Left forelimb (tissue), 1 donor: ENCODE measurements at regions not wholly inside any gene's neighbourhood (a gene's known extent, or its start where the extent isn't known, plus 50 kb on each side); places are given as distances from the start of the nearest gene placed in this dataset.
A peak's percentile ranks its signal among the peaks of the same experiment; 100 is the strongest.

Source experiments
- DNase-seq: peaks from one replicate; pipeline ENCODE4 v3.0.0-alpha.2; 2018; ENCODE audit warnings: low spot score

DNA sequence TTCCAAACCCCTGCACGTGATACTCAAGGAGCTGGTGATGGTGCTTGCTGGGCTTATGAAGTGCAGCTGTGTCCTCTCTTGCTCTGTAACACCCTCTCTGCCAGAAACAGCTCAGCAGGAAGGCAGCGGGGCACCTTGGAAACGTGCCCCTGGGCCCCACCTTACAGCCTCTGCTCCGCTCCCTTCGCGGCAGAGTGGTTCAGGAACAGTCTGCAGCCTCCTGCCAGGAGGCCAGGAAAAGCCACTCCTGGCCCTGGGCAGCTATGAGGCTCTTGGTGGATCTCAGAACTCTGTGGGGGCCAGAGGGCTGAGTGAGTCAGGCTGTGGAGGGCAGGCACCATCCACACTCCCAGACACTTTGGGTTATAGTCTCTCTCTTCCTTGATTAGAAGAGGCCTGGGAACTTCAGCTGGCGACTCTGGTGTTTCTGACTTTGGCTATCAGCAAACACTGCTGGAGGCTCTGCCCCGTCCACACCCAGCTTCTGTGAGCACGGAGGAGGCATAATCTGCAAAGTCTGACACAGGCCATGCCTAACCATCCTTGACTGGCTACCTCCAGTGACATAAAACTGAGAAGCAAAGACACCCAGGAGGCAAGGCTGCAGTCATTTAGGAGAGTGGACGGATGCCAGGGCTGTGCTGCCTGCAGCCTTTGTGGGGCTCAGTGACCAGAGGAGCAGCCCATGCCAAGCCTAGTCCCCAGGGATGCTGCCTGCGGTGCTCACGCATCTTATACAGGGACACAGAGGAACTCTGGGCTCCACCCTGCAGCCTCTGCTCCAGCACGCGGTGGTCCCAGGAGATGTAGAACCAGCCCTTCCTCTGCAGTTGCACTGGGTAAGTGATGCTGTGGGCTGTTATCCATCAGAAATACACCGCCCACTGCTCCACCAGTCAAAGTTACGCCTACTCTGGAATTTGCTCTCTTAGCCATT lies 65.3 kb downstream of the METRNL start:
- DNase-seq, result no peak

DNA sequence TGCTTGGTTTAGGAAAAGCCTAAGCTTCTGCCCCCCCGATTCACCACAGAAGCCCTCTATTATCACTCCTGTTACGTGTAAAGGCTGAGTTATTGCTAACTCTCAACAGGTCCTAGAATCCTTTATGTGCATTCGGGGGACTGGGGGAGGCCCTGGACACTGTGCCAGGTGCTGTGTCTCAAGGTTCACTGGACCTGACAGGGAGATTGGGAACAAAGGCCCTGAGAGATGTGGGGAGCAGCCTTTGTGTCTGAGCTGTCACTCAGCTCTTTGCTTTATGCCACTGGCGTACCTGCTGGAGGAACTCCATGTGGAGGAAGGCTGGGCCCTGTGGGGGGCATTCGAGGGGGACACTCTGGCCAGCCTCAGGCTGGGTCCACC lies 65.9 kb downstream of the METRNL start:
- no peak for DNase-seq

DNA sequence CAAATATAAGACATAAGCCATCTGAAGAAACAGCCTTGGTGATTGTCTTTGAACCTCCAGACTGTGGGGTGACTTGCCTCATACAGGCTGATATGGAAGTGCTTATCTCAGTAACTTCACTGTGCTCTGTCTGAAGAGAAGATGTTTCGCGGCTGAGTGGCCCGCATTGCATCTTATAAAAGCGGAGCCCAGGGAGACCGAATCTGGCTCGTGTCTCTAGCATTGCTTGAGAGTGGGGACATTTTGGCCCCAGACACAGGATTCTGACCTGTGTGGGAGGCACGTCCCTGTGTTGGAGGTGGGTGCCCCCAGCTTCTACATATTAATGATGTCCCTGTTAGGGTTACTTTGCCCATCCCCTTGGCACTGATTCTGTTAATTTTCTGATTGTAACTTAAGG lies 66.4 kb downstream of the METRNL start:
- no peak for DNase-seq

DNA sequence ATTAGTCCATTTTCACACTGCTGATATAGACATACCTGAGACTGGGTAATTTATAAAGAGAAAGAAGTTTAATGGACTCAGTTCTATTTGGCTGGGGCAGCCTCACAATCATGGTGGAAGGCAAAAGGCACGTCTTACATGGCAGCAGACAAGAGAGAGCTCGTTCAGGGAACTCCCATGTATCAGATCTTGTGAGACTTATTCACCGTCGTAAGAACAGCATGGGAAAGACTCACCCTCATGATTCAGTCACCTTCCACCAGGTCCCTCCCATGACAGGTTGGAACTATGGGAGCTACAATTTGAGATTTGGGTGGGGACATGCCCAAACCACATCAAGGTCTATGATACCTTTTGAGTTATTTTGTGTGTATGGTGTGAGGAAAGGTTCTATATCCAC lies 66.9 kb downstream of the METRNL start:
- DNase-seq, result no peak

DNA sequence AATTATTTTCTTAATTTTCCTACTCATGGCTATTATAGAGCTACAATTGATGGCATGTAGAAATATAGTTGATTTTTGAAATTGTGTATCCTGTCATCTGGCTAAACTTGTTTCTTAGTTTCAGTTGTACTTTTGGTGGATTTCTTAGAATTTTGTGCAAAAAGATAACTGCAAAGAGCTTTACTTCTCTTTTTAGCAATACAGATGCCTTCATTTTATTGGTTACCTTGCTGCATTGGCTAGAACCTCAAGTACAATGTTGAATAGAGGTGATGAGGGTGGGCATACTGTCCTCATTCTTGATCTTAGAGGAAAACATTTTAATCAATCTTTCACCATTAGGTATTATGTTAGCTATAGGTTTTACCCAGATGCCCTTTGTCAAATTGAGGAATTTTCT lies 67.9 kb downstream of the METRNL start:
- DNase-seq, result no peak

DNA sequence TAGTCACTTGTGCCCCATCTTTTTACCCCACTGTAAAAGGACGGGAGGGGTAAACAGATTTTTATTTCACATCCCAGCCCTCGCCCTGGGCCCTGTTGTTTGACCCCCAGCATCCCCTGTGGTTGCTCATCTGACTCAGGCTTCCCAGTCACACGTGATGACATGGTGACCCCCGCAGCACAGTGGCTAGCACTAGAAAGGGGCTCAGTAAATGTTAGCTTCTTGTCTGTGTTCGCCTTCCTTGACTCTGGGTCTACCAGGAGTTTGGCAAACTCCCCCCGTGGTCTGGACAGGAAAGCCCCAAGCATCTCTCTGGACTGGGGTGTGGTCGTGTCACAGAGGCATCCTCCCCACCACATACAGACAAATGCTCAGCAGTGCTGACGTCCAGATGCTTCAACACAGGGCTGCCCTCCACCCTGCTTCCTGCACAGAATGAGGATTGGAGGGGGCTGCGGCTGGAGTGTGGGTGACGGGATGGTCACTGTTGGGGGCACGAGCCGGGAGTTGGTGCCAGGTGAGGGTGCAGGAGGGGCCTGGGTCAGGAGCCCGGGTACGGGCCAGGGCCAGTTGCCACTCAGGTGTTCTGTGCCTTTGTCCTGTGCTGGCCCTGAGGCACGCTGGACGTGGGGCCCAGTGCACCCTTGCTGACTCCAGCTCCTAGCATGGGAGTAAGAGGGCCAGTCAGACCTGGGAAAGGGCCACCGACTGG lies 69.1 kb downstream of the METRNL start:
- no peak for DNase-seq

DNA sequence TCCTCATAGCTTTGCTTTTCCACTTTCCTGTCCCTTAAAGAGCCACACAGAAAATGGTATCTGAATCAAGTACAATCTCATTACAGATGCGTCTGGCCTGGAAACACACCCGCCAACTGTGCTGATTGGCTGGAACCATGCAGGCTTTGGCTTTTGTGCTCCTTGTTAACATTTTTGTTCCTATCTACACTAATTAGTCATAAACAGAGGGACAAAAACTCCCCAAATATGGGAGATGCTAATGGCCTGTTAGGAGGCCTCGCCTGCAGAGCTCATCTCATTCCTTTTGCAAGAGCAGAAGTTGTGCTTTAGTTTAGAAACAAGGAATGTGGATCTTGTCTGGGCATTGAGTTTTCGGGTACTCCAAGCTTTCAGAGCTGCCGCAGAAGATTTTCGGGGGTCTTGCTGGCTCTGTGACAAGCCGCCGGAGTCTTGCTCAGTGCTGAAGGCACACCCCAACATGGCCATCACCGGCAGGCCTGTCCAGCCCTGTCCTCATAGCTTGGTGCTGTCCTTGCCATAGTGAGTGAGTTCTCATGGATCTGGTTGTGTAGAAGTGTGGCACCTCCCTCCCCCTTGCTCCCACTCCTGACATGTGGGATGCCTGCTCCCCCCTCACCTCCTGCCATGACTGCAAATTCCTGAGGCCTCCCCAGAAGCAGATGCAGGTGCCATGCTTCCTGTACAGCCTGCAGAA lies 69.8 kb downstream of the METRNL start:
- no peak for DNase-seq

DNA sequence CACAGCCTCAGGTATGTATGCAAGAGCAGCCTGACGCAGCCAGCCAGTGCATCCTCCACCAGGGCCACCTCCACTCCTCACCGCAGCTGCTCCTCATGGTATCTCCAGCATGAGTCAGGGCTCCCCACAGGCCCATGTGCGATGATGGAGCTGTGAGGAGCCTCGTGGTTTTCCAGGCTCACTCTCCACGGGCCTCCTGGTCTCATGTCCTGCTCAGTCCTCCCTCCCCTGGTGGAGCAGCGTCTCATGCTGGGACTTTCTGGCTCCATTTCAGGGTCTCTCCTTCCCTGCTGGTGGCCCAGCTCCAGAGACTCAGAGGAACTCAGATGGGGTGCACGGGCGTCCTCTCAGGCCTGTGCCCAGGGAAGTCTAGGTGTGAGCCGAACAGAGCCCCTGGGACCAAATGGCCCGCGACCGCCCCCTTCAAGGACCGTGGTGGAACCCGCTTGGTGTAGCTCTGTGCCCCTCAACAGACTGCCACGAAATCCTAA lies 70.4 kb downstream of the METRNL start:
- no peak for DNase-seq

DNA sequence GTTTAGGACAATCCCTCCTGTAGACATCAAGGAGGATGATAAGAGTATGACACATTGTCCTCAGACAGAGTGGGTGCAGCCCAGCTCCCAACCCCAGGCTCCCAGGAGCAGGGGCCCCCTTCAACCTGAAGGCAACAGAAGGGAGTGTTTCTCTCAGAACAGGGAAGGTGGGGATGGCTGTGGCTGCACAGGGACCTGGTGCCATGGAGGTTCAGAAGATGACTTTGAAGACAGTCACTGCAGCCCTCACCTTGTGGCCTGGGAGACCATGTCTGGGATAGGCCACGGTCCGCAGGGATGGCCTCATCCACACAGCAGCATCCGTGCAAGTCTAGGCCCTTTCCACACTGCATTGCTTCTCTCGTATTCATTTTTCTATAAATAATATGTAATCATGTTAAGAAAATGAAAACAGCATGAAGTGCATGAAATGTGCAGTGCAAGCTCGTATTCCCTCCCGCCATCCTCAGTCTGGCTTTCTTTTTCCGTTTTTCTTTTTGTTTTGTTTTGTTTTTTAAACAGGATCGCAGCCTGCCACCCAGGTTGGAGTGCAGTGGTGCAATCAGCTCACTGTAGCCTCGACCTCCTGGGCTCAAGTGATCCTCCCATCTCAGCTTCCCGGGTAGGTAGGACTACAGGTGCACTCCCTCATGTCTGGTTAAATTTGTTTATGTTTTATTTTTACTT lies 71.1 kb downstream of the METRNL start:
- no peak for DNase-seq

DNA sequence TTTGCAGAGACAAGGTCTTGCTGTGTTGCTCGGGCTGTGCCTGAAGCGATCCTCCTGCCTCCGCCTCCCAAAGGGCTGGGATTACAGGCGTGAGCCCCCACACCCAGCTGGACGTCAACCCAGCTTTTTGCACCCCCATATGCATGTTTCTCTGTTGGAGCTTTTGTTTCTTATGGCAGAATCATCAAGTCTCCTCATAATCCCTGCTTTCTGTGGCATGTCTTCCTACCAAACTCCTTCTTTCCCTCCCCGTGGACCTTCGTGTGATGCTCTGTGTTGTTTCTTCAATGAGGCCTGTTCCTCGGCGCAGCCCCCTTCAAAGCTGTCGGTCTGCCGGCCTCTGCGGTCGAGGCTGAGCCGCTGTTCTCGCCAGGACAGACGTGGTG lies 71.6 kb downstream of the METRNL start:
- DNase-seq, result no peak

DNA sequence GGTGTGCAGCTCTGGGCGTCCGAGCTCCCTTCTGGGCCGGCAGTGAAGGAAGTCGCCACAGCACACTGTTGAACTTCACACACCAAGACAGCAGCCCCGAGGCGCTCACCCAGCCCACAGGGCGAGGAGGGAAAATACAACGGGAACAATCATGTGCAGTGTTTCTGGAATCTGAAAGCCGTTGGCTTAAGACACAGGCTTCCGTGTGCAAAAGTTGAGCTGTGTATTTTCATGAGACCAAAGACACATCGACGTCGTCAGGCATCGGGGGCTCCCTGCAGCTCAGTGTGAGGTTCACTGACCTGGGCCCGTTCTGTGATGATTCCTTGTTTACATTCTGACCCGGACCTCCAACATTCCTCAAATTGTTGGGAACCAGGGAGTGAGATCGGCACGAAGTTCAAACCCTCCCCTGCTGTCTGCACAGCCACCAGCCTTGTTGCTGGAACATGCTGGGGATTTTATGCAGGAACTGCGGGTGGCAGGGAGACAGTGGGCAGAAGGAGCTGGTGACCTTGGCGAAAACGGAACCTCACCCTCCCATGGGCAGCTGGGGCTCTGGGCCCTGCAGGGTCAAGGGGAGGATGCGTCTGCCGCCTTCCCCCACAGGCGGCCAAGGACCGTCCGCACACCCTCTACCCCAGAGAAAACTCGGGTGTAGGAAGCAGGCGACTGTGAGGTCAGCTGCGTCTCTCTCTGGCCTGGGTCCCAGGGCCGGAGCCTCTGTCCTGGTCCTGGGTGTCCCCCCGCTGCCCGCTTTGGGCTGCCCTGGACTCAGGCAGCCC lies 72.2 kb downstream of the METRNL start:
- DNase-seq, result peak; percentile 63

DNA sequence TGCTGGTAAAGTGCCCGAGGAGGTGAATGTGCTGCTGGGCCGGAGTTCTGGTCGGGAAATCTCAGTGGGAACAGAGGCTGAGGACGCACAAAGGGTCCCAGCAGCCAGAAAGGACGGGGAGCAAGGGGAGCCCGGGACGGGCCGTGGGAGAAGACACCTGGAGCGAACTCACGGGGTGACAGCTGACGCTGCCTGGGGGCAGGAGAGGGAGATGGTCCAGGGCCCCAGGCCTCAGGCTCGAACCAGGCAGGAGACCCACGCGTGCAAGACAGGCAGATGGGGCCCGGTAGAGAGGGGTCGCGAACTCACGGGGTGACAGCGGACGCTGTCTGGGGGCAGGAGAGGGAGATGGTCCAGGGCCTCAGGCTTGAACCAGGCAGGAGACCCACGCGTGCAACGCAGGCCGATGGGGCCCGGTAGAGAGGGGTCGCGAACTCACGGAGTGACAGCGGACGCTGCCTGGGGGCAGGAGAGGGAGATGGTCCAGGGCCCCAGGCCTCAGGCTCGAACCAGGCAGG lies 72.9 kb downstream of the METRNL start:
- DNase-seq, result peak; percentile 64

DNA sequence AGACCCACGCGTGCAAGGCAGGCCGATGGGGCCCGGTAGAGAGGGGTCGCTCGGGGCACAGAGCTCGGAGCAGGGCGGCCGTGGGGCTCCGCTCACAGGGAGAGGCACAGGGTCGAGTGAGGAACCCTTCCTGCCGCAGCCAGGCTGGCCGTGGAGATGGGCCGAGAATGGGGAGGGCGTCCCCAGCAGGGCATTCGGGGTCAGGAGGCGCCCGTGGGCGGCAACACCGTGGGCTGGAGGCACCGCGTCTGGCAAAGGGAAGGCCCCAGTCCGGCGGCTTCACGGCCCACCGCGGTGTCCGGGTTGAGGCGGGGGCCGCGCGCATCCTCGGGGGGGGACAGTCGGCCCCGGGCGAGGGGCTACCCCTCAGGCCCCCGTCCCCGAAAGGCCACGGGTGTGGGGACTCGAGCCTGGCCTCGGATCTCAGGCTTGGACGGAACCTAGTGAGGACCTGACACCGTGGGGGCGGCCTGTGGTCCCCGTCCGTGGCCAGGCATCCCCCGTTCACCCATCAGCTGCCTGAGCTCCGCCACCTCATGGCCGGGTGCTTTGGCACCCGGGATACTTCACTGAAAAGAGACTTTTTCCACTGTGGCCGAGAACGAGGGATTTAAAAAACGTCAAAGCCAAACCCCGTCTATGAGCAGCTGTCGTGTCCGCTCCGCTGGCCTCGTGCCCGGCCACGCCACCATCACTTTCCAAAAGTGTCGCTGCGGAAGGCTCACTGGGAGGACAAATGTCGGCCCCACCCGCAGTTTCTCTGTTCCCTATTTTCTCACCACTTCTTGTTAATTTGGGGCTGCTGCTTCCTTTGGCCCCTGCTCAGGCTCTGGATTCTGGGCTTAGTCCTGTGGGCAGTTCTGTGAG lies 73.6 kb downstream of the METRNL start:
- DNase-seq, result peak; percentile 69

DNA sequence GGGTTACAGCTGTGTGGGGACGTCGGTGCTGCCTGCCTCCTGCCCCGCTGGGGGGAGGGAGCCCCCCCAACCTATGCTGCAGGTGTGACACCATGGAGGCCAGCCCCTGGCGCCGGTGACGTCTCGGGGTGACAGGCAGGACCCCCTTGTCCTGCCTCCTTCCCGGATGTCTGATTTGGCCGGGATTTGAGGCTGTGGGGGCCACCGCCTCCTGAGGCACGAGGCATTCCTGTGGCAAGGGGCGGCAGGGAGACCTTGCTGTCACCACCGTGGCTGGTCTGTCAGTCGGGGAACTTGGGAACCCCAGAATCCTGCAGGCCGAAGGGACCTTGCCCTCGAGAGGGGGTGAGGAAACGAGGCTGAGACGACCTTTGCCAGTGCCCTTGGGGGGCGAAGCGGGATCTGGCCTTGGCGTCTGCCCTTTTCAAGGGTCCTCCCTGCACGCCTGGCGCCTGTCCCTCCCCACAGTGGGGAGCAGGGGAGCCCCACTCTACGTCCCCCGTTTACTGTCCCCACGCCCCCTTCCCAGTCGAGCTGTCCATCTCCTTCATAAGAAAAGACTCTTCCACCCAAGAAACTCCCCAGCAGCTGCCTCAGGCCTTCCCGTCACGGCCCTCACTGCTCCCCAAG lies 74.4 kb downstream of the METRNL start:
- no peak for DNase-seq

DNA sequence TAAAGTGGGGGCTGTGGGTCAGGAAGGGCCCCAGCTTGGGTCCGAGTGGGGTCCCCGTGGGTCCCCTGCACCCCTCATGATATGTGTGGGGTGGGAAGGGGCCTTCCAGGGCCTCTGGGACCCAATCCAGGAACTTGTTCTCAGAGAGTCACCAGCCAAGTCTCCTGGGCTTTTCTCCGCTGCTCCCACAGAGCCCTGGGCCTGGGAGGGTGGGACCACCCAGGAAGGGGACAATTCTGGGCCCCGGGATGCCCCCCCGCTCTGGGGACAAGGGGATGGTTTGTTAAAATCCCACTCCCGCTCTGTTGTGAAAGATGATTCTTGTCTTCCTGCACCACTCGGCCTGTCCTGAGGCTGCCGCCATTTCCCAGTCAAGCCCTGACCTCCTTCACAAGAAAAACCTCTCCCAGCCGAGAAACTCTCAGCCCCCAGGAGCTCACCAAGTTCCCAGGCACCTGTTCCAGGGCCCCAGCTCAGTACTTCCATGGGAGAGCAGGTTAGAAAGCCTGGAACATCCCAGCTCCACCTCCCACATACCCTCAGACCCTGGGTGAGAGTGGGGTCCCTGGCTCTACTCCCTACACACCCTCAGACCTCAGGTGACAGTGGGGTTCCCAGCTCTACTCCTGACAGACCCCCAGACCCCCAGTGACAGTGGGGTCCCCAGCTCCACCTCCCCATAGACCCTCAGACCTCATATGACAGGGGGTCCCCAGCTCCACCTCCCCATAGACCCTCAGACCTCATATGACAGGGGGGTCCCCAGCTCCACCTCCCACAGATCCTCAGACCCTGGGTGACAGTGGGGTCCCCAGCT lies 75.1 kb downstream of the METRNL start:
- DNase-seq, result no peak

DNA sequence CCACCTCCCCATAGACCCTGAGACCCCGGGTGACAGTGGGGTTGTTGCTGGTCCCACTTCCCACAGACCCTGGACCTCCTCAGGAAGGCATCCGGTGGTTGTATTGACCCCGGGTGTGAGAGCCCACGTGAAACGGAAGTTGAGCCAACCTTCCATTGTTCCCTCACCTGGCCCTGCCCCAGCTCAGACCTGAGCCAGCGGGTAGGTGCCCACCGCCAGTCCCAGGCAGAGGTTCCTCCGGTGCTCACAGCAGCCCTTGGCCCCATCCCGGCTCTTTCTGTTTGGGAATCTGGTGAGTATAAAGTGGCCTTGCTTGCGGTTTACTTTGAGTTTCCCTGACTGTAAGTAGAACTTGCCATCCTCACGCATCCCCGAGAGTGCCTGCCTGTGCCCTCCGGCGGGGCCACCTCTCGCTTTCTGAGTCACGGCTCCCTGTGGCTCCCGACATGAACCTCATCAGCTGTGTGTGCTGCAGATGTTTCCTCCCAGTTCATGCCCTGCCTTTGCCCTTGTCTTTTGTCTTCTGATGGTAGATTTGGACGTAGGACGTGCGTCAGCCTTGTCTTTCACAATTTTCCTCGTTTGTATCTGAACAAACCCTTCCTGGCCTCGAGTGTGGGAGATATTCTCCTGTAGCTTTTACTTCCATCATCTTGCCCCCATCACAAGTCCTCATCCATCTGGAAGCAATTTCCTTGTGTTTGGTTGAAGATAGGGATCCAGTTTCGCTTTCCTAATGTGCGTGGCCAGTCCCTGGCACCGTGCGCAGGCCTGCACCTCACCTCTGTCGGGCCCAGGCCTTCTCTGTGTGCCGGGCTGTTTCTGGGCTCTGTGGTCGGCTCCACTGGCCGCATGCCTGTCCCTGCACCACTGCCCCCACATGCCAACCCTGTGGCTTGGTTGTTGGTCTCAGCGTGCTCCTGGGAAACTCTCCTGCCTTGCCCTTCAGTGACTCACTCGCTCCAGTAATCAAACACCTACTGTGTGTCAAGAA lies 76.0 kb downstream of the METRNL start:
- peak; percentile 67 for DNase-seq

DNA sequence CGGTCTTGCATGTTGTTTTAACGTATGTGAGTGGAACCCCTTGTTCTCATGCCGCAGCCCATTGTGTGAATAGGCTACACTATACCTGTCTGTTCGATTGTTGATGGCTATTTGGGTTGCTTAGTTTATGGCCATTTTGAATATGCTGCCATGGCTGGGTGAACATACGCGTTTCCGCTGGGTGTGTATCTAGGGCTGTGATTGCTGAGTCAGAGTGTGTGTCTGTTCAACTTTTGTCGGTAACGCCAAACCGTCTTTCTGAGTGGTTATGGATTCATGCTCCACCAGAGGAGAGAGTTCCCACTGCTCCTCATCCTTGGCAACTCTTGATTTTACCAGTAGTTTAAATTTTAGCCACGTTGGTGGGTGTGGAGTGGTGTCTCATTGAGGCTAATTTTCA lies 77.0 kb downstream of the METRNL start:
- DNase-seq, result no peak
